SK-N-MC (cell line): ENCODE measurements at regions not wholly inside any gene's neighbourhood (a gene's known extent, or its start where the extent isn't known, plus 50 kb on each side); places are given as distances from the start of the nearest gene placed in this dataset.
A peak's percentile ranks its signal among the peaks of the same experiment; 100 is the strongest.

Source experiments
- DNase-seq: peaks from one replicate; pipeline ENCODE4 v3.0.0-alpha.2; 2011; ENCODE audit warnings: low read depth, low spot score
- H3K27ac ChIP-seq: fragments of 200-600 bp; sonication (generic); 2 replicates; pipeline ENCODE4 v1.5.1; 2016; ENCODE audit warnings: mixed run types
- H3K36me3 ChIP-seq: fragments of 200-600 bp; sonication (generic); 2 replicates; pipeline ENCODE4 v1.6.1; 2017; ENCODE audit warnings: antibody characterized with exemption, low read length, mixed read lengths; ENCODE audit not compliant: insufficient read depth
- H3K4me3 ChIP-seq: fragments of 200-600 bp; sonication (generic); 2 replicates; pipeline ENCODE4 v1.5.1; 2016
- H3K9ac ChIP-seq: fragments of 200-600 bp; sonication (generic); 2 replicates; pipeline ENCODE4 v1.8.0; 2017; ENCODE audit warnings: mixed run types, mixed read lengths; ENCODE audit not compliant: insufficient read length
- H3K9me3 ChIP-seq: fragments of 200-600 bp; sonication (generic); 2 replicates; pipeline ENCODE4 v1.6.1; 2017; ENCODE audit warnings: low read depth, mild to moderate bottlenecking, antibody characterized with exemption, low read length, moderate library complexity, mixed read lengths
- EZH2 ChIP-seq: fragments of 200-600 bp; sonication (generic); IDR thresholded peaks from one replicate; pipeline ENCODE4 v1.6.1; 2017; ENCODE audit warnings: antibody characterized with exemption
- FOXP2 ChIP-seq: optimal IDR thresholded peaks from 2 replicates; pipeline ENCODE3; 2011; ENCODE audit warnings: mild to moderate bottlenecking, moderate library complexity; ENCODE audit not compliant: insufficient read depth; ENCODE audit errors: extremely low read length, control extremely low read depth
- POLR2AphosphoS5 ChIP-seq: IDR thresholded peaks from 2 replicates; pipeline ENCODE4 v1.6.1; 2012; ENCODE audit warnings: mild to moderate bottlenecking, low read depth, low read length, borderline replicate concordance

- H3K9ac ChIP-seq, result no peak overlapping the region
- no peak for DNase-seq
- H3K36me3 ChIP-seq, result no peaks in the 10 kb centered on the region
- peak overlapping the region; percentile 35; the same call in 1 of the 2 replicates for H3K27ac ChIP-seq
- TF ChIP-seq POLR2AphosphoS5 (no peak), EZH2 (no peak), FOXP2 (no peak)
- H3K4me3 ChIP-seq, result peak overlapping the region; percentile 28
- H3K9me3 ChIP-seq, result no peaks in the 10 kb centered on the region
These were observed 89.2 kb upstream of the GLS start for GRCh38 chr2:190791347-190791975.

GRCh38 chr2:190791976-190792575, 88.5 kb upstream of the GLS start:
- H3K36me3 ChIP-seq, result no peaks in the 10 kb centered on the region
- H3K9me3 ChIP-seq, result no peaks in the 10 kb centered on the region
- DNase-seq, result no peak
- no peak overlapping the region for H3K9ac ChIP-seq
- TF ChIP-seq EZH2 (no peak), FOXP2 (no peak), POLR2AphosphoS5 (no peak)
- H3K27ac ChIP-seq, result peak overlapping the region; percentile 35; the same call in 1 of the 2 replicates
- H3K4me3 ChIP-seq, result peak overlapping the region; percentile 28

GRCh38 chr2:190792956-190793888, 87.4 kb upstream of the GLS start:
- Histone ChIP-seq H3K9me3 (no peaks in the 10 kb centered on the region), H3K4me3 (no peak overlapping the region), H3K36me3 (no peaks in the 10 kb centered on the region), H3K9ac (no peak overlapping the region), H3K27ac (no peak overlapping the region)
- DNase-seq, result no peak
- TF ChIP-seq POLR2AphosphoS5 (no peak), FOXP2 (no peak), EZH2 (no peak)

GRCh38 chr2:190794377-190794776, 86.2 kb upstream of the GLS start:
- H3K9ac ChIP-seq, result no peak overlapping the region
- TF ChIP-seq EZH2 (no peak), POLR2AphosphoS5 (no peak), FOXP2 (no peak)
- H3K4me3 ChIP-seq, result no peak overlapping the region
- no peak for DNase-seq
- no peaks in the 10 kb centered on the region for H3K9me3 ChIP-seq
- H3K36me3 ChIP-seq, result no peaks in the 10 kb centered on the region
- no peak overlapping the region for H3K27ac ChIP-seq

GRCh38 chr2:190794790-190795189, 85.8 kb upstream of the GLS start:
- no peak overlapping the region for H3K27ac ChIP-seq
- no peaks in the 10 kb centered on the region for H3K36me3 ChIP-seq
- no peak overlapping the region for H3K9ac ChIP-seq
- no peak for DNase-seq
- no peak for TF ChIP-seq EZH2
- TF ChIP-seq FOXP2, result no peak
- no peak for TF ChIP-seq POLR2AphosphoS5
- H3K4me3 ChIP-seq, result no peak overlapping the region
- H3K9me3 ChIP-seq, result no peaks in the 10 kb centered on the region

- no peak for TF ChIP-seq POLR2AphosphoS5
- no peak for TF ChIP-seq EZH2
- no peak for TF ChIP-seq FOXP2
- H3K9me3 ChIP-seq, result no peaks in the 10 kb centered on the region
- DNase-seq, result no peak
- no peak overlapping the region for H3K9ac ChIP-seq
- no peaks in the 10 kb centered on the region for H3K36me3 ChIP-seq
- H3K27ac ChIP-seq, result no peak overlapping the region
- no peak overlapping the region for H3K4me3 ChIP-seq
These were observed 84.9 kb upstream of the GLS start for GRCh38 chr2:190795686-190796085.

GRCh38 chr2:190799999-190800398, 80.6 kb upstream of the GLS start:
- Histone ChIP-seq H3K36me3 (no peaks in the 10 kb centered on the region), H3K9me3 (no peaks in the 10 kb centered on the region), H3K9ac (no peak overlapping the region), H3K27ac (no peak overlapping the region), H3K4me3 (no peak overlapping the region)
- TF ChIP-seq FOXP2, result no peak
- no peak for TF ChIP-seq POLR2AphosphoS5
- TF ChIP-seq EZH2, result no peak
- DNase-seq, result no peak

- Histone ChIP-seq H3K36me3 (no peaks in the 10 kb centered on the region), H3K4me3 (no peak overlapping the region), H3K9ac (no peak overlapping the region), H3K9me3 (no peaks in the 10 kb centered on the region), H3K27ac (no peak overlapping the region)
- no peak for TF ChIP-seq POLR2AphosphoS5
- no peak for DNase-seq
These were observed 80.1 kb upstream of the GLS start for GRCh38 chr2:190800528-190800927.
